Right hindlimb (tissue), 1 donor: ENCODE measurements at regions not wholly inside any gene's neighbourhood (a gene's known extent, or its start where the extent isn't known, plus 50 kb on each side); places are given as distances from the start of the nearest gene placed in this dataset.
"Not testable (repeated sequence)": the region's sequence is repeated elsewhere in the genome, so short reads cannot be mapped to it uniquely, and the experiment has no call there.

ENCODE experiments used
- DNase-seq: peaks from one replicate; pipeline ENCODE4 v3.0.0-alpha.2; 2018

DNA sequence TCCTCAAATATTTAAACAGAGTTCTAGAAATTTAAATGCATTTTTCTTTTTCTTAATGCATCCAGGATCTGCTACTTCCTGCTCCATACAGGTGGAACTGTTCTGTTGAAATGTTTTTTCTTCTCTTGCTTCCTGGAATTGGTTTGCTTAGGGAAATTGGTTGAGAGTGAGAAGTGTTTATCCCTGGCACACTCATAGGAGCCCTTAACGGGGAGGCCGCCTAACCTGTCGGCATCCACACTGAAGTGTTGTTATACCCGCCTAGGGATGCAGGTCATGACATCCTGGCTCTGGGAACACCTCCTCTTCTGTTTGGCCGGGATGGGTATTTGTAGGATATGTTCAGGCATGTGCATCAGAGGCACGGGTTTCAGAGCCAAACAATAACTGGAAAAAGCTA lies 239.7 kb downstream of the GADD45G start:
- no peak for DNase-seq

DNA sequence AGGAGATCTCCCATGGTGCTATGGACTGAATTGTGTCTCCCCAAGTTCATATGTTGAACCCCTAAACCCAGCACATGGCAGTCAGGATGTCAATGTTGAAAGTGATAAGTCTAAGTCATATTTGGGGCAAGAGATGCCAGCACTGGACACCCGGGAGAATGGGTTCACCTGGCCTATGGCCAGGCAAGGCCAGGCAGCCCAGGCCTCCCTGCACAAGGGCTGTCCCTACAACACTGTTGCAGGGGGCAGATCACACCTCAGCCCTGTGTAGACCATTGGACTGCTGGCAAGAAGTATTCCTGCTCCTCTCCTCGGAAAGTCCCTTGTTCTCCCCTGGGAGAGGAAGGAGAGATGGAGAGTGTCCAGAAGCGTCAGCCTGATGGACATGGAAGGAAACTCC lies 240.5 kb downstream of the GADD45G start:
- no peak for DNase-seq

DNA sequence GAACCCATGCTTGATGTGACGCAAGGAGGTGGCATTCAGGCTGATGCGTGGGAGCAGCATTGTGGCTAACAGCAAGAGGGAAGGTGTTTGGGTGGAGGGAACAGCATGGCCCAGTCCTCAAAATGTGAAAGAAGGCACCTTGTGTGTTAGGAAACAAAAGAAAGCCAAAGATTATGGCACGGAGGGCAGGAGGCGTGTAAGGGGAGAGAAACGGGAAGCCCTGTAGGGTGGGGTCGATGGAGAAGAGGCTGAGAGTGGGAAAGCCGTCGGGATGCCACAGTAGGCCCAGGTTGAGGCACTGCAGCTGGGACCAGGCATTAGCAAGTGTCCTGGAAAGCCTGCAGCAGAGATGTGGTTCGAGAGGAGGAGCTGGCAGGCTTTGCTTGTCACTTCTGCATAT lies 241.1 kb downstream of the GADD45G start:
- no peak for DNase-seq

DNA sequence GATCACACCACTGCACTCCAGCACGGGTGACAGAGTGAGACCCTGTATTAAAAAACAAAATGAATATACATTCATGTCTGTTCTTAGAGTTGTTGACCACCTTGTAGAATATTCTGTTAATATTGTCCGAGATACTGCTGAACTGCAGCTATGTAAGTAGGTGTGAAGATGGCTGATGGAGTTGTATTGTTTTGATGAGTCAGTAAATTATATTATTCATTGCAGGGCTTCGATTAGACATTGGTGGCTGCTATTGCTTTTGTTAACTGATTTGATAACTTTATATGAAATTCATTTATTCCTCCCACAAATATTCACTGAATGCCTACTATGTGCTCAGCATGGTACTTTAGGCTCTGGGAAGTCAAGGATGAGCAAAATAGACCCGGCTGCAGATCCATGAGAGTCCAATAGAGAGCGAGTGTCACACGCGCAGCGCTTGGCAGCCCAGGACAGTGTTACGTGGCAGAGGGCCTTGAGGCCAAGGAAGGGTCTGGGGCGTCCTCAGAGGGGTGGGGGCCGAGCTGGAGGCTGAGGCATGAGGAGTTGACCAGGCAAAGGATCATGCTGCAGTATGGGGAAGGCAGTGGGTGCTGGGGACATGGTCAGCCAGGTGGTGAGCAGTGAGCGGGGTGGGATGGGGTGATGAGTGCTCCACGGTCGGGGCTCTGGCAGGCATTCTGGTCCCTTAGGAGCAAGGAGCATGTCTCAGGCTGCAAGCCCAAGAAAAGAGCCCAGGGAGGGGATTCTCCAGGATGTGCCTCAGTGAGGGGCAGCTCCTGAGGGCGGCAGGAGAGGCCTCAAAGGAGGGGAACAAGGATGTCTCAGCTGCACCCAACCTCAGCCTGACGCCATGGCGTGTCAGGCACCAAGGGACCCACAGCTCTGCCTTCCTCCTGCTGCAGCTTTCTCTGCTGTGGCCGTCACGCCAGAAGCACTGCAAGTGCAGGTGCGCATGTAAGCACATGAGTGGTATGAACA lies 243.5 kb downstream of the GADD45G start:
- no peak for DNase-seq

DNA sequence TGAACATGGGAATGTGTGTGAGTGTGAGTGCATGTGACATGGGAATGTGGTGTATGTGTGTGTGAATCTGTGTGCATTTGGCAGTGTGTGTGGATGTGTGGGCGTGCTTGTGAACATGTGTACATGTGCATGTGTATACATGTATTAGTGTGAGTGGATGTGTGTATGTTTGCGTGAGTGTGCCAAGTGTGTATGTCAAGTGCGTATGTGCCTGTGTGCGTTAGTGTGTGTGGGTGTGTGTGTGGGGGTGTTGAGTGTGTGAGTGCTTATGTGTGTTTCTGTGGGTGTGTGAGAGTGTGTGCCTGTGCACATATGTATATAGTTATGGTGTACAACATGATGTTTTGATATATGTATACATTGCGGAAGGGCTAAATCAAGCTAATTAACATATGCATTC lies 244.3 kb downstream of the GADD45G start:
- no peak for DNase-seq

DNA sequence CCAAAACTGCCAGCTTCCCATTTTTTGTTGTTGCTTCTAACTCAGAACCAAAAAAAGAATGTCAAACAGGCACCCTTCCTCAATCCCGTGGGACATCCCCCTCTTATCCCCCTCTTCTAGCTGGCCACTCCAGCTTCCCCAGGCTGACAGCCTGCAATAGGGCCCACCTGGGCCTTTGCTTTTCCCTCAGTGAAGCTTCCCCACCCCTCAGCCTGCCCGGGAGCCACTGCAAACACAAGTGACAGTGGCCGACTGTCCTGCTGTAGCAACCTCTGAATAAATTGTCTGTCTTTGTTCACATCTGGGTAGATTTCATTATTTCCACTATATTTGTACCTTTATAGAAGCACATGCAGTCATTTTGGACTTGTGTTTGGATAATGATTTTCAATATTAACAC lies 245.3 kb downstream of the GADD45G start:
- DNase-seq: no peak

DNA sequence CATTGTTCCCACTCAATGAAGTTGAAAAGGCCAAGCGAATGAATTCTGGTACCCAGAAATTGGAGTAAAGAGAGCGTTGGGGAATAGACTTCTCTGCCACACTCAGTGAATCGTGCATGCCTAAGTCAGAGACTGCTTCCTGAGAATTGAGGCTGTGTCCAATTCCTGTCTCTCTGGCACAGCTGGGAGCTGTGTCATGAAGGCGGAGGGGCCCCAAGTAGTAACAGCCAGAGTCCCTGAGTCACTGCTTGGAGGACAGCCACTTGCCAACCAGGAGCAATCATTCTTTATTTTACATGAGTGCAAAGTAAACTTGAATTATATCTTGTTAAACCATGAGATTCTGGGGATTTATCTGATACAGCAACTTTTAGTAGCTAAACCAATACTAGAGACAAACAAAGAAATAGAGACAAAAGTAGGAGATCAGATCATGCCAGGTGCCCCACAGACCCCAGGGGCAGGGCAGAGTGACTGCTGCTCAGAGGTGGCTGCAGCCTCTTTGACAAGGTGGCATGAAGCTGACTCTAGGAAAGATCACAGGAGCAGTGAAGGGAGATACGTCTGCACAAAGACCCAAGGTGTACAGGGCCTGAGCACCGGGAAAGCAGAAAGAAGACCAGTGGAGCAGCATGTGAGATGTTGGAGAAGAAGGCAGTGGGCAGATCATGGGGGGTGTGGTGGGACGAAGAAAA lies 246.0 kb downstream of the GADD45G start:
- DNase-seq: peak; percentile 57

DNA sequence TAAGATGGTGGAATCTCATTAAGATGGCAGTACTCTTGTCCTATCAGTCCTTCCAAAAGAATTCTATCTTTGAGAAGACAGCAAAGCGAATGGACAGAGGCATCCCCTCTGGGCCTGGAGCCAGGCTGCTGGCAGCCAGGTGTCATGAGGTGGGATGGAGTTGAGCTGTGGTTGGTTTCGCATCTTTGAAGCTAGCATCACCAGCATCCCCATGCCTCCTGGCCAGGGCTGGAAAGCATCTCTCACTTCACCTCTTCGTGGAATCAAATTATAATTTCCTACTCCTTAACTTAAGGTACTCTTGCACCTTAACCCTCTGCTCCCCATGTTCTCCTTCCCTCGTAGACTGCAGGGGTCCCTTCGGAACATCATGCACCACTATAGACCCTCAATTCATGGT lies 248.3 kb downstream of the GADD45G start:
- DNase-seq: no peak

DNA sequence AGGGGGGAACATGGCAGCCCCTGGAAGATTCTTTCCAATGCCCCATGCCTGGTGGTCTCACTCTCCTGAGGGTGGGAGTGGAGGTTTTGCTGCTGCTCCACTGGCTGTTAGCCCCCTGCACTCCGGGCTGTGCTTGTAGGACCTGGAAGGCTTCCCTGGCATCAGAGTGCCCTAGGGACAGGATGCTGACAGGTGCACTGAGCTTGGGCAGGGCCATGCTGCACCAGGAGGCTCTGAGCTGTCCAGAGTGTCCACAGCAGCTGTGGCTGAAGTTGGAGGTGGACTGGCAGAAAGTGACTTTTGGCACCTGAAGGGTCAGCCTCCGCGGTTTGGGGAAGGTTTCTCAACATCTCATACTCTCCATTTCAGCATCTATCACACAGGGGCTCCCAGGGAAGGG lies 249.1 kb downstream of the GADD45G start:
- DNase-seq: no peak

DNA sequence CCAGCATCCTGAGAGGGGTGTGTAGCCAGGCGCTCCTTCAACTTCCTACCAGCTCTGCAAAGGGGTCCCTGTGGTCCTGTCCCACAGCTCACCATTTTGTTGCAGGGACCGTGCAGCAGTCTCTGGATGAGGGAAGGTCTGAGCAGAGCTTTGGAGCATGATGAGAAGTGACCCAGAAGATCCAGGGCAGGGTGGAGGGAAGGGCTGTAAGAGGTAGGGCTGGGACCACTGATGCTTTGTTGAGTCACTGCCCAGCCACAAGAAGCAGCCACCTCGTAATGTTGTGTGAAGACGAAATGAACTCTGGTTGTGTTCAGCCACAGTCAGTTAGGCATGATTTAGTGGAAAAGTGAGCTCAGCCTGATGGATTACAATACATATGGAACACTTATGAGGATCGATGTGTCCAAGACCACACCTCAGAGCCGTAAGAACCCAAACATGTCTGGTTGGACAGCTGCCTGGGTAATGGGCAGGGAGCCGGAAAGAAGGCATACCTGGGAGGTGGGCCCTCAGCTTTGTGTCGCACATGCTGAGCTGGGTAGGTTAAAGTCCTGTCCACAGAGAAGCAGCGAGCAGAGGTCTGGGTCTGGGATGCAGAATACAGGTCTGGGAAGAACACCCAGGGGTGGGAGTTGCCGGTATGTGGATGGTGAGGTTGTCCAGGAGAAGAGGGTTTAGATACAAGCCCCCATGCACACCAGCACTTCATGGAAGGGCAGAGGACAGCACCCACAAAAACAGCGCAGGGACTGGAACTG lies 250.1 kb downstream of the GADD45G start:
- DNase-seq: no peak

DNA sequence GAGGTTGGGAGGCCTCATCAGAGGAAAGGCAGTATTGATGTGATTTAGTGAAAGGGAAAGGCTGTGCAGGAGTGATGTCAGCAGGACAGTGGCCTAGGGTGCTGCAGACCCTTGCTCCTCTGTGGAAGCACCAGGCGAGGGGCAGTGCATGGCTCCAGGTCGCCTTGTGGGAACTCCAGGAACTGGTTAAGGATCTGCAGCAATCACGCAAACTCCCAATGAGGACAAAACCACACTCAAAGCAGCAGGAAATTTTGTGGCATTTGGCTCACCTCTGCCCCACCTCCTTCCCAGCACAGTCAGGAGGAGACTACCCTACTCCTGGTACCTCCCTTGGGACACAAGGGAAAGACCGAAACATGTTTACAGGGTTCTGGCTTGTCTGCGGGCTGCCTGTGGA lies 251.5 kb downstream of the GADD45G start:
- DNase-seq: not testable (repeated sequence)

DNA sequence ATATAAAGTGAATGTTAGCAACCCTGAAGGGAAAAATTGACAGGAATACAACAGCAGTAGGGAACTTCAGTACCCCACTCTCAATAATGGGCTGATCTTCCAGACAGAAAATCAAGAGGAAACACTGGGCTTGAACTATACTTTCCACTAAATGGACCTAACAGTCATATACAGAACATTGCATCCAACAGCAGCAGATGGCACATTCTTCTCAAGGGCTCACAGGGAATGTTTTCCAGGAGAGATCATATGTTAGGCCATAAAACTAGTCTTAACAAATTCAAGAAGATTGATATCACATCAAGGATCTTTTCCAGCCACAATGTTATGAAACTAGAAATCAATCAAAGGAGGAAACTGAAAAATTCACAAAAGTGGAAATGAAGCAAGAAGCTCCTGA lies 252.1 kb downstream of the GADD45G start:
- DNase-seq: not testable (repeated sequence)

DNA sequence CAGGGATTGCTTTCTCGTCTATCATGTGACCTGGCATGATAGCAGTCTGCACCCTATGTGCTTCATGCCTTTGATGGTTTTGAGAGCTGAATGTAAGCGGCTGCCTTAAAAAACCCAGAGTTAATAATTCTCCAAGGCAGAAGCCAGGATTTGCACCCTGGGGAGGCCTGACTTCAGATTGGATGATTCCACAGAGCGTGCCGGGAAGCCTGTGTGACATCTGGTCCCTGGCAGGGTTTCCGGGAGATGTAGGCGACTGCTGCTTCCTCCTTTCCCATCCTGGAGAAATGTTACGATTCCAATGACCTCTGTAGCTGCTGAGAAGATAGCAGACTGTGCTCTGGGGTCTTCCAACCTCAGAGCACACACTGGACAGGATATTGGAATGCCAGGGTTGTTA lies 255.0 kb downstream of the GADD45G start:
- not testable (repeated sequence) for DNase-seq

DNA sequence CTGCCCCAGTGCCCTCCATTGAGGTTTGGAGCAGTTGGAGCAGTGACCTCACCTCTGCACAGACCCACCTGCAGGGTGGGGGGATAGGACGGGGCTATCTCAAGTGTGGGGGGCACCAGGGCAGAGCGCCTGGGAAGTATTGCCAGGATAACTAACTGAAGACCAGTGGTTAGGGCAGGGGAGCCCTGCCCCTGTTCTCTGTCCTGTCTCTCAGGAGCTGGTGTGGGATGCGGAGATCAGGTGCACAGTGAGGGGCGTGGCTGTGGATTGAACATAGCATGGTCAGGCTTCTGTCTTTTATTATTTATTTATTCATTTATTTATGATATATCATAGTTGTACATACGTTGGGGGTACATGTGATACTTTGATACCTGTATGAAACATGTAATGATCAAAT lies 256.6 kb downstream of the GADD45G start:
- DNase-seq: not testable (repeated sequence)

DNA sequence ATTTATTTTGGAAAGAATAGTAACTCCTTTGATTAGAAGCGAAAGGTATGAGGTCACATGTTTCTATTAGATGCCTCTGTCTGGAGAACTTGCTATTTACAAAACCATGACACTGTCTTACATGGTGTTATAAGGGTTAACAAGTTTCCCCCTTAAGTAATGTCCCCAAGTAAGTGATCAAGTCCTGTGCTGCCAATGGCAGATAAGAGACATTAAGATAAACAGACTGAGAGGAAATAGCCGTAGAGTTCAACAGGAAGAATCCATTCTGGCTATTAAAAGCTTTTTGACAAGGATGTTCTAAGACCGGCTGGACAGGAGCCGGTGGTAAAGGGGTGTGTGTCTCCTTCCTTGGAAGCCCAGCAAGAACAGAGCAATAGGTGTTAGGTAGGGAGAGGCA lies 257.5 kb downstream of the GADD45G start:
- DNase-seq: no peak

DNA sequence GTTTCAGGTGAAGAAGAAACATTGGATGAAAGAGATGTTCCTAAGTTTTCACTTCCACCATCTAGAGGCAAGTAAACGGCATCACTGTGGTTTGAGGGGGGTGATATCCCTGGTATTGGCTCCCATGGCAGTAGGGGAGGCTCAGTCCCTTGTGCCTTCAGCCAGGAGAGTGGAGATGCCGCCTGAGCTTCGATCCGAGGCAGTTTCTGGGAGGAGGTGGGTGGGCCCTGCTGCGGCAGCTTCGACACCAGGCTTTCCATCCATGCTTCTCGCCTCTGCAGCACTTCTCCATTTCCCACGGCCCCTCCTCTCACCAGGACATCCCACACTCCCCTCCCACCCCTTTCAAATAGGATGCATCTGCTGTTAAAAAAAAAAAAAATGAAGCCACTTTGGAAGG lies 258.3 kb downstream of the GADD45G start:
- DNase-seq: no peak

DNA sequence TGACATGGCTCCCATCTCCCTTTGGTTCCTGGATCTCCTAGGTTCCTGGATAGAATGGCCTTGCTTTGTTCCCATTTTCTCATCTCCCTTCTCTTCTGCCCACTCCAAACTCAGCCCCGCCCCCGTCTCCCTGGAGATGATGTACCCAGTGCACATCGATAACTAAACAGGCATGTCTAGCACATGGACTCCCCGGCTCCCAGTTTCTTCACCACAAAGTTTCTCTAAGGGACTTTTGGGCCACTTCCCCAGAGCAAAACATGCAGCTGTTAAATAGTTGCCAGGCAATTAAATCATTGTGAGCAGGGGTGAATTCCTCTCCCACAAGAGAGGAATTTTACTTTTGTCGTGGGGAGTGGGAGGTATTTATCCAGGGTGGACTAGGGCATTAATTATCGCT lies 259.0 kb downstream of the GADD45G start:
- no peak for DNase-seq

DNA sequence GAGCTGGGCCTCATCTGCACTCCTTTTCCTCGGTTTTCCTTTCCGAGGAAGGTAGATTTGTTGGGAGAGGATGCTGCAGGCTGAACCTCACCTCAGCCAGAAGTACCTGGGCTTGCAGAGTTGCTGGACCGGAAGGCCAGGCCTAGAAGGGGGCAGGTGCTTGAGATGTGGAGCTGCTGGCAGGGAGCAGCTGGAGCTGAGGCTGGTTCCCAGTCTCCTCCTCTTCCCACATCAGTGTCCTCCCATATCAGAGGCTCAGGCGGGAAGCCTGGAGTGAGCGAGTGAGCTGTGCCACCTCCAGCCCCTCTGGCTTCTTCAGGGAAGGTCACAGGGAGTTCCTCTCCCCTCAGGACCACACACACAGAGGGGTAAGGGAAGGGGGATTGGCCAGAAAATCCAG lies 259.4 kb downstream of the GADD45G start:
- no peak for DNase-seq

DNA sequence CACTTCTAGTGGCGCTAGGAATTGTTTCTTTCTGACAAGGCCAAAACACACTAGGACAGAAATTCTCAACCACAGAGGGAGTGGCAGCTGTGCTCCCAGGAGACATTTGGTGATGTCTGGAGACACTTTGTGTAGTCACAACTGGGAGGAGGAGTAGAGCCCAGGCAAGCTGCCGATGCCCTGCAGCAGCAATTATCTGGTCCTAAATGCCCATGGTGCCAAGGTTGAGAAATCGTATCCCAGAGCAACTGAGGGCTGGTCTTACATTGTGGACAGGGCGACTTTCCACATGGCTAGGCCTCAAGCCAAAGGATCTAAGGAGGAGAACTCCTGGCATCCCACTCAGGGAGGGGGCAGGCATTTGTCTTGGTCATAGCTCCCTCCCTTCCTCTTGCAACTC lies 259.9 kb downstream of the GADD45G start:
- DNase-seq: no peak

DNA sequence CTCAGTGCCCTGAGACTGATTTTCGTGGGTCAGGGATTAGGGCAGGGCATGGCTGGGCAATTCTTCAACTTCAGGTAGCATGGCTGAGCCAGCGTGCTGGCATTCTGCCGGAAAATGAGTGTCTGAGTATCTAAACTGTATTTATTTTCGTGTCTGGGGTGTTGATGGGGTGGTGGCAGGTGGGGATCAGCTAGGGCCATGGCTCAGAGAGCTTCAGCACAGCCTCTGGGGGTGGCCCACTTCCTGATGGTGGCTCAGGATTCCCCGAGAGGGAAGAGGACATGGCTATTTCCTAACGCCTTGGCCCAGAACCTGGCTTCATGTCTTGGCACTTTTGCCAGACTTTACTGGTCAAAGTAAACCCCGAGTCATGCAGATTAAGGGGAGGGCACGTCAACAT lies 260.5 kb downstream of the GADD45G start:
- DNase-seq: no peak

DNA sequence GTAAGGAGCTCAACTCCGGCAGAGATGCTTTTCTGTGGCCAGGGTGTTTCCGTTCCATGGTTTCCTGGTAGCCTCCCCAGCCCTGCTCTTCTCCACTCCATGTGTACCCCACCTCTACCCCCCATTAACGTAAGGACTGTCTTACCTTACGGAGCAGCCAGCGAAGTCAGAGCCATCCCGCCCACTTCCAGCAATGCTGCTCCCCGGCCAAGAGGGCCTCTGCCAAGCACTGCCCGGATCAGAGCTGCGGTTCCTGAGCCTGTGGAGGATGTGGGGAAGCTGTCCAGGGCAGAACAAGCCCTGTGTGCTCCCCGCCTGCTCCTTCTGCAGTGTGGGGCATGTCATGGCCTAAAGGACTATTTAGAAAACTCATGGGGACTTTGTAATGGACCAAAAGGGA lies 261.2 kb downstream of the GADD45G start:
- no peak for DNase-seq

DNA sequence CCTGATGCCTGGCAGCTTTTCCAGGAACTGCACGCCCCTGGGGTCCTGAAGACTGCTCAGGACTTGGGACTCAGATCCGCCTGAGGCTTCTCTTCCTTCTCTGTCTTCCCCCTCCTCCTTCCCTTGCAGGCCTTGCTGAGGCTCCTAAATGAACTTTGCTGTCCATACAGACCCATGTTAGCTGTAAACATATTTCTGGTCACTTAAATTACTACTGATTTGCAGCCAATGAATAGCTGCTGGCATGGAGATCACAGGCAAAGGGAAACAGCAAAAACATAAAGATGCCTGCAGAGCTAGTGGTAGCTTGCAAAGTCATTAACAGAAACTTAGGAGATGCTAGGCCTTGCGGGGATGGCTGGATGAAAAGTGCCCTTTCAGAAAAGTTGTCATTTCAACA lies 261.9 kb downstream of the GADD45G start:
- peak; percentile 15 for DNase-seq

DNA sequence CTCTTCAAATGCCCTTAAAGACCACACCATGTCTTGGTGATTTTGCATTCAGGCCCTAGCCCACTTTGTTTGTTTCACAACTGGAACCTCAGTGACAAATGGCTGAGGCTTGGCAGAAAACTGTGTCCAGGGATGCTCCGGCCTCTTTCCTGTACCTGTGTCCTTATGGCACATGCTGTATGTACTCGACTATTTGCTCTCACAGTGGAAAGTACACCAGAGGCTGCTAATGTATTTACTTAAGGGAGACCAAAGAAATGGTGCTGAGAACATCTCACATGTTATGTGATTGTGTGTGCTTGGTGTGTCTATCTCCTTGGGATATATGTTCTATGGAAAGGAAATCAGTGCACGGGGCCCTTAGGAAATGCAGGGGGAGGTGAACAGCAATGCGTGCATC lies 263.3 kb downstream of the GADD45G start:
- DNase-seq: no peak
